Ovary (tissue), 7 donors: ENCODE measurements at regions not wholly inside any gene's neighbourhood (a gene's known extent, or its start where the extent isn't known, plus 50 kb on each side); places are given as distances from the start of the nearest gene placed in this dataset.

Experiments
- DNase-seq, 5 donors: peaks; one replicate each; pipeline ENCODE4 v3.0.0-alpha.2; 2019 to 2020
- H3K27ac ChIP-seq, 2 donors: fragments of 200-600 bp; one replicate each; pipeline versions ENCODE4 v1.5.1 to v1.8.0; 2019 to 2022
- H3K27me3 ChIP-seq: fragments of 200-600 bp; one replicate; pipeline ENCODE4 v1.8.0; 2022
- H3K36me3 ChIP-seq: fragments of 200-600 bp; sonication (generic); one replicate; pipeline ENCODE4 v1.5.1; 2019
- H3K4me1 ChIP-seq: one replicate; pipeline ENCODE4 v1.8.1; 2013; ENCODE audit warnings: mild to moderate bottlenecking, moderate library complexity; ENCODE audit not compliant: insufficient read depth
- H3K4me3 ChIP-seq: fragments of 200-600 bp; sonication (generic); one replicate; pipeline ENCODE4 v1.5.1; 2017
- H3K9me3 ChIP-seq, 2 donors: fragments of 200-600 bp in 1 of 2; sonication (generic) in 1 of 2; one replicate each; pipeline versions ENCODE4 v1.5.1 to v1.8.1; 2013 to 2019; ENCODE audit warnings: mild to moderate bottlenecking in 1 of 2, moderate library complexity in 1 of 2
- CTCF ChIP-seq, 3 donors: fragments of 450-650 bp in 2 of 3; fragments of 200-600 bp in 1 of 3; IDR thresholded peaks; one replicate each; pipeline versions ENCODE4 v1.5.1 to v1.8.0; 2016 to 2022; ENCODE audit warnings: antibody characterized with exemption in 3 of 3, mild to moderate bottlenecking in 1 of 3
- EP300 ChIP-seq: sonication (generic); formaldehyde crosslinking; IDR thresholded peaks from one replicate; pipeline ENCODE4 v1.6.1; 2017; ENCODE audit warnings: antibody characterized with exemption
- POLR2A ChIP-seq: fragments of 450-650 bp; IDR thresholded peaks from one replicate; pipeline ENCODE4 v1.6.1; 2017; ENCODE audit warnings: antibody characterized with exemption, mild to moderate bottlenecking, moderate library complexity
- WGBS, 3 donors: extraction: QIAGEN DNeasy Blood & Tissue Kit in 1 of 3; methylation state at CpG; one replicate each; pipeline versions ENCODE4 v1.1.5 to v1.1.7; 2013 to 2017; 5-methylcytosine and 5-hydroxymethylcytosine counted together
- intact Hi-C, 4 donors: fragments of 100-400 bp; cut with DNase I; formaldehyde crosslinking; loops; one replicate each; pipeline versions ENCODE4 v1.11.0 to v1.15.1; 2022 to 2023
- donor health status: DM: no; HTN: no; CAD: no; lungs with moderate emphysema.
- donor health status: DM: no; HTN: no; CAD: no.
- donor health status: Bipolar disorder and iron deficiency.
- donor health status: DM: no; HTN: no; CAD: no.
- donor health status: DM: yes; HTN: yes; CAD: no.

- H3K9me3 ChIP-seq: no peaks in the 10 kb centered on the region
- no peaks in the 10 kb centered on the region for H3K36me3 ChIP-seq
- intact Hi-C loops: loop anchor here in 1 of 4 donors (5.0 kb wide), 1 partner anchor 727 kb away; no protein-coding TSS in a partner anchor
- peaks cover 1% of the 10 kb centered on the region for H3K4me1 ChIP-seq
- no peak for TF ChIP-seq POLR2A
- TF ChIP-seq CTCF (IDR thresholded peaks at IDR 0.05): no peak
- no peak for TF ChIP-seq EP300
- no peak for DNase-seq
- no peak overlapping the region for H3K27ac ChIP-seq
- 53 to 73% (median 65%) methylated on average over 8 of the region's 8 CpGs for WGBS, 3 donors
- no peak overlapping the region for H3K4me3 ChIP-seq
- no peaks in the 10 kb centered on the region for H3K27me3 ChIP-seq
Observed at GRCh38 chr16:27634779-27635178, 84.8 kb downstream of the KATNIP start.

DNA sequence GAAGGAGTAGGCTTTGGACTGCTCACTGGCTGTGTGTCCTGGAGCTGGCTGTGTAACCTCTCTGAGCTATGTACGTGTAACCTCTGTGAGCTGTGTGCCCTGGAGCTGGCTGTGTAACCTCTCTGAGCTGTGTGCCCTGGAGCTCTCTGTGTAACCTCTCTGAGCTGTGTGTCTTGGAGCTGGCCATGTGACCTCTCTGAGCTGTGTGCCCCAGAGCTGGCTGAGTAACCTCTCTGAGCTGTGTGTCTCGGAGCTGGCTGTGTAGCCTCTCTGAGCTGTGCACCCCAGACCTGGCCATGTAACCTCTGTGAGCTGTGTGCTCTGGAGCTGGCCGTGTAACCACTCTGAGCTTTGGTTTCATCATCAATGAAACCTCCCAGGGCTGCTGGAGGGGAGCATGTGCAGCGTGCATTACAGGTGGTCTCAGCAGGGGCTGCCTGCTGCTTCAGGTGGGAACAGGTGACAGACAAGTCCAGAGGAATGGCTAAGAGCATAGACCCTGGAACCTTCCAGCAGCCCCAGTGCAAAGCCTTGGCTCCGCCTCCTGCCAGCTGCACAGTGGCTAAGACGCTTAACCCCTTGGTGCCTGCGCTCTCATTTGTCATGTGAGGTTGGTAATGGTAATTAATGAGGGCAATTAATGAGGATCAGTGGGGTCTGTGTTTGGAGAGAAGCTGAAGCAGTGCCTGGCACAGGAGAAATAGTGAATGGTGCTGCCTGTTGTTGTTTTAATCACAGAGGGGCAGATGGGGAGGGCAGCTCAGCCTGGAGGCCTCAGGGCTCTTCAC, 86.7 kb downstream of the KATNIP start:
- no peak for TF ChIP-seq POLR2A
- intact Hi-C loops: no loop called here
- Histone ChIP-seq H3K9me3 (no peaks in the 10 kb centered on the region), H3K27me3 (no peaks in the 10 kb centered on the region), H3K4me3 (no peak overlapping the region), H3K36me3 (no peaks in the 10 kb centered on the region), H3K27ac (no peak overlapping the region), H3K4me1 (peaks cover 1% of the 10 kb centered on the region)
- WGBS, 3 donors: 69 to 80% (median 71%) methylated on average over 7 of the region's 7 CpGs
- DNase-seq: no peak

DNA sequence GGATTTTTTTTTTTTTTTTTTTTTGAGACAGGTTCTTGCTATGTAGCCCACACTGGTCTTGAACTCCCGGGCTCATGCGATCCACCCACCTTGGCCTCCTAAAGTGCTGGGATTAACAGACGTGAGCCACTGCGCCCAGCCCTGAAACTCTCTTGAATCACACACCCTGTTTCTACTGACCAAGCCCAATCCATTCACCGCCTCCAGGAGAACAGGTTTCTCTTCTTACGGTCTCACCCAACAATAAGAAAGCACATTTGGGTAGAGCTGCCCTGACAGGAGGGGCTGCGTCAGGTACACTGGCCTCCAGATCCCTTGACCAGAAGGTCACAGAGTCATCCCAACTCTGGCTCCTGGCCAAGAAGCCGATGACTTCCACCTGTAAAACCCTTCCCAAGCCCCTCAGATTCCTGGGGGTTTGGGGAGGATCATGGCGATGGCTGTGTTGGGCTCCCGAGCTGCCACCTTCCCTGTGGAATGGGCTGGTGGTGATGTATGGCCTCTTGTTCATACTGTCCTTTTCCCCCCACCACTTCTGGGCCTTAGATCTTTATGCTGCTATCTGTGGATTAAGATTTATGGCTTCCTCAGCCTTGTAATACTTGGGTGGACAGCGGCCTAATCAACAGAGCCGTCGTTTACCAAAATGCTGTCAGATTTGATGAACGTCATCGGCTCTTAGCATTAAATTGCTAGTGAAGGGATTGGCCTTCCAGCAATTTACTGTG, 89.1 kb downstream of the KATNIP start:
- WGBS, 3 donors: 70 to 71% (median 71%) methylated on average over 15 of the region's 15 CpGs
- Histone ChIP-seq H3K4me1 (peaks cover 1% of the 10 kb centered on the region), H3K36me3 (no peaks in the 10 kb centered on the region), H3K27me3 (no peaks in the 10 kb centered on the region), H3K4me3 (no peak overlapping the region), H3K27ac (no peak overlapping the region), H3K9me3 (no peaks in the 10 kb centered on the region)
- no peak for DNase-seq
- TF ChIP-seq POLR2A: no peak
- intact Hi-C loops: no loop called here

GRCh38 chr16:27639561-27640276, 89.8 kb downstream of the KATNIP start:
- Histone ChIP-seq H3K4me1 (no peaks in the 10 kb centered on the region), H3K27ac (no peak overlapping the region), H3K4me3 (no peak overlapping the region), H3K27me3 (no peaks in the 10 kb centered on the region), H3K36me3 (no peaks in the 10 kb centered on the region), H3K9me3 (no peaks in the 10 kb centered on the region)
- intact Hi-C loops: no loop called here
- DNase-seq: no peak
- peak in 1 of 3 donors; percentile 11 for TF ChIP-seq CTCF (IDR thresholded peaks at IDR 0.05)
- TF ChIP-seq EP300: no peak
- 58 to 75% (median 67%) methylated on average over 7 of the region's 7 CpGs for WGBS, 3 donors

DNA sequence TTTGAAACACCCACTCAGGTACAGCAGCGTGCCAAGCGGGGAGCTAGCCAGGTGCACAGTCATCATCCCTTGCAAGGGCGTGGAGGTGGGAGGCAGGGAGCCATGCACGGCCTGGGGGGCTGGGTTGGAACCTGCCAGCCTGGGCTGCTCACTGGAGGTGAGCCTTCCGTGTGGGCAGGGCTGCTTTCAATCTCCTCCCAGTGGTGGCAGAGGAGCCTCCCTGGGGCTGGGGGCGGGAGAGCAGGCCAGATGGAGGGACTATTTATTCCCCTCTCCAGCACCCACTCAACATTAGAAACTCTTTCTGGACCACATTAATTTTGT, 90.3 kb downstream of the KATNIP start:
- no peak for TF ChIP-seq POLR2A
- no peak for TF ChIP-seq EP300
- TF ChIP-seq CTCF (IDR thresholded peaks at IDR 0.05): no peak
- WGBS, 3 donors: 62 to 84% (median 81%) methylated on average over 4 to 6 of the region's 6 CpGs
- H3K27me3 ChIP-seq: no peaks in the 10 kb centered on the region
- H3K27ac ChIP-seq: no peak overlapping the region
- H3K9me3 ChIP-seq: no peaks in the 10 kb centered on the region
- no peaks in the 10 kb centered on the region for H3K36me3 ChIP-seq
- H3K4me3 ChIP-seq: no peak overlapping the region
- peak in 1 of 5 donors; percentile 31 for DNase-seq
- no peaks in the 10 kb centered on the region for H3K4me1 ChIP-seq
- intact Hi-C loops: no loop called here
